GM21717 (cell line): ENCODE measurements at regions not wholly inside any gene's neighbourhood (a gene's known extent, or its start where the extent isn't known, plus 50 kb on each side); places are given as distances from the start of the nearest gene placed in this dataset.

Experiments
- ATAC-seq: cut with Tn5 transposase; IDR thresholded peaks from one replicate; pipeline ENCODE4 v1.9.1; 2021; ENCODE audit warnings: mild to moderate bottlenecking, moderate library complexity; ENCODE audit not compliant: unreplicated experiment

DNA sequence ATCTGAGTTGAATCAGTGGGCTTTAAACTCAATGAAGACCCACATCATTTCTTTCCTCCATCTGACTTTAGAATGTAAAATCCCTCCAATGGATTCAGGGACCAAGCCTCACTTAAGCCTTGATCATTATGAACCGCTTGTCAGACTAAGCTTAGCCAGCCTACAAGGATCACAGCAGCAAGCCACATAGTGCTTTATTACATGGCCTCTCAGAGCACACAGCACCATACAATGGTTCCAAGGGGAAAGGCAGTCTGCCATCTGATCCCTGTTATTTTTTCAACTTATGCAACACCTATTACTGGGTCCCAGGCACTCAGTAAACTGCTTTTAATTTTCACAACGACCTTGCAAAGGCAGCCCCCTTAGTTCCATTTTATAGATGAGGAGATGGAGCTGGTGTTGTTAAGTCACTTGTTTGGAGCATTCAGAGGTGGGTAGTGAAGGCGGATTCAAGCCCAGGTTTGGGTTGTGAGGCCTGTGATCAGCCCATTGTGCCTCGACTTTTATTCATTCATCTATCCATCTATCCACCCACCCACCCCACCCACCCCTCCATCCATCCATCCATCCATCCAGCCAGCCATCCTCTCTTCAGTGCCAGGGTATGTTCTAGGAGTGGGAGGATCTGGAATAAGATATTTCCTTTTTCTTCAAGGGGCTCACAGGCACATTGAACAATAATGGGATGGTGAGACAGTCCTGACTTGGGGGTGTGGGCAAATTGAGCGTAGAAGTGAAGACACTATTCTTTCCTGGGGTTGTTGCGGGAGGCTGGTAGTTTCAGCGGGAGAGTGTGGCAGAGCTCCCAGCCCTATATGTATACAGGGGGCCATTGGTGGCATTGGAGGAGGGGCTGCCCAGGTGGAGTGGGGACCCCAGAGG, 141.2 kb downstream of the MYCN start:
- ATAC-seq = no peak

DNA sequence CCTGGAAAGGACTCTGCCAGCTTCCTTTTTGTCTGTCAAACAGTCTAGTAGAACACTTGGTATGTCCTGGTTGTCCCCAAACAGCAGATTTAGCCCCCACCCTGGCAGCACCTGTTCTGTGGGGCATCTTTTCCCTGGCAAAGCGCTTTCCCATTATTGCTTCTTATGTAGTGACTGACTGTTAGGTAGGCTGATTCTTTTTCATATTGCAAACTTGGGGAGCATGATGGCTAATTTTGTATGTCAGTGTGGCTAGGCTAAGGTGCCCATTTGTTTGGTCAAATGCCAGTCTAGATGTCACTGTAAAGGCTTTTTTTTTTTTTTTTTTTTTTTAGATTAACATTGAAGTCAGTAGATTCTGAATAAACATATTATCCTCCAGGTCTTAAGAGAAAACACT, 140.2 kb downstream of the MYCN start:
- no peak for ATAC-seq

DNA sequence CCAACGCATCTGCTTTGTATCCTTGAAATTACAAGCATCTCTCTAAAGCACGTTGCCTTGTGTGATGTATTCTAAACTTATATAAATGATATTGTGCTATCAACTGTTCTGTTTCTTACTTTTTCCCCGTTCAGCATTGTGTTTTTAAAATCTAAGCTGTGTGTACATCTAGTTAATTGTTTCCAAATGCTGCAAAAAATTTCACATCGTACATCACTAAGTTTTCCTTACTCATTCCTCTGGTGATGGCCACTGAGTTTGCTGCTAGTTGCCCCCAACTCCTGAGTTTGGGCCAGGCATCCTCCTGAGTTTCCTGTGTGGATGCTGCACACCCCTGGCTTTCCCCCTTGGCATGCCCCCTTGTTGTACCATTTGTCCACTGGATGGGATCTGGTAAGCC, 139.7 kb downstream of the MYCN start:
- ATAC-seq = no peak

DNA sequence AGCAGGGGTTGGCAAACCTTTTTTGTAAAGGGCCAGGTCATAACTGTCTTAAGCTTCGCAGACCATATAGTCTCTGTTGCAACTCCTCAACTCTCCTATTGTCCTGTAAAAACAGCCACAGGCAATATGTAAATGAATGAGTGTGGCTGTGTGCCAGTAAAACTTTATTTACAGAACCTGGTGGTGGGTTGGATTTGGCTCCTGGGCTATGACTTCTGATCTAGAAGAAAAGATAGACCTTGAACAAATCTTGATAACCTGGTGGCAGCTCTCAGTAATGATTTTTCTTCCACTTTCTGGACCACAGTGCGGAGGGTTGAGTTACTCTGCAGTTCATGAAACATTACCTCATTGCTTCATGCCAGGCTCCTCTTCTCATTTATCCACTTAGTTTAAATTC, 139.3 kb downstream of the MYCN start:
- no peak for ATAC-seq

DNA sequence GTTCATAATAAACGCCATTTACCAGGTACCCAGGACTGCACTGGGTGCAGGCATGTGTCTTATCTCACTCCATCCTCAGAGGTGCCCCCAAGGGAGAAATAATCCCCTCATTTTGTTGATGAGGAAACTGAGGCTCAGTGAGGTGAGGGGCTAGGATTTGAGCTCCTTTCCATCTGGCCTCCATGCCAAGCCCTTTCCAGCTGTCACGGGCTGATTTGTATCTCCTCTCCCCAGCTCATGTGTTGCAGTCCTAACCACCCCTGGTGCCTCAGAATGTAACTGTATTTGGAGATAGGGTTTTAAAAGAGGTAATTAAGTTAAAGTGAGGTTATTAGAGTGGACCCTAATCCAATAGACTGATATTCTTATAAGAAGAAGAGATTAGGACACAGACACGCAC, 137.3 kb downstream of the MYCN start:
- ATAC-seq = no peak

DNA sequence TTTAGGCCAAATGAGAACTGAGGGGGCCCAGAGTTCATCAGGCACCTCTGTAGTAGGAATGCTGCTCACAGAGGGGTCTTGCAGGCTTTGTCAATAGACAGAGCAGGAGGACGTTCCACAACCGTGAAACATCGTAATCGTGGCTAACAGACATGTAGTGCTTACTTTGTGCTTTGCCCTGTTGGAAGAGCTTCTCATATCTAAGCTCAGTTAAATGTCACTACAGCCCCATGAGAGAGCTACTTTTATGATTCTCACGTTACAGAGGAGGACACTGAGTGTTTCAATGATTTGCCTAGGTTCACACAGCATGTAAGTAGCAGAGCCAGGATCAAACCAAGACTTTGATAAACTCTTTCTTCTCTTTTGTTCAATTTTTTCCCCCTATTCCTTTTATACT, 136.6 kb downstream of the MYCN start:
- ATAC-seq = no peak

DNA sequence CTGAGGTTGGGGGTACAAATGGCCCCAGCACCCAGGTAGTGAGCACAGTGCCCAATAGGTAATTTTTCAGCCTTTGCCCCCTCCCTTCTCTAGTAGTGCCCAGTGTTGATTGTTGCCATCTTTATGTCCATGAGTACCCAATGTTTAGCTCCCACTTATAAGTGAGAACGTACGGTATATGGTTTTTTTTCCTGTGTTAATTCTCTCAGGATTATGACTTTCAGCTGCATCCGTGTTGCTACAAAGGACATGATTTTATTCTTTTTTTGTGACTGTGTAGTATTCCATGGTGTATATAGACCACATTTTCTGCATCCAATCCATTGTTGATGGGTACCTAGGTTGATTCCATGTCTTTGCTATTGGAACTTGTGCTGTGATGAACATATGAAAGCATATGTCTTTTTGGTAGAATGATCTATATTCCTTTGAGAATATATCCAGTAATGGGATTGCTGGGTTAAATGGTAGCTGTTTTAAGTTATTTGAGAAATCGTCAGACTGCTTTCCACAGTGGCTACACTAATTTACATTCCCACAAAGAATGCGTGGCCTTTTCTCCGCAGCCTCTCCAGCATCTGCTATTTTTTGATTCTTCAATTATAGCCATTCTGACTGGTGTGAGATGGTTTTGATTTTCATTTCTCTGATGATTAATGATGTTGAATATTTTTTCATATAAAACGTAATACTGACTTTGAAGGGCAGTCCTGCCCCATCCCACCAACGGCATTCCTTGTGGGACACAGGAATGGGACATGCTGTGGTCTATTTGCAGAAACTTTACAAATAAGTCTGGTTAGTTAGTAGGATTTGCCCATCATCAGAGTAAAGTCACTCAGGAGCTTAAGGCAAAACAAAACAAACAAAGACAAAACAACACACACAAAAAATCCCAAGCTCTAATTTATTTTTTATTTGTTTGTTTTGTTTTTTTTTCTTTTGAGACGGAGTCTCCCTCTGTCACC, 135.0 kb downstream of the MYCN start:
- no peak for ATAC-seq

DNA sequence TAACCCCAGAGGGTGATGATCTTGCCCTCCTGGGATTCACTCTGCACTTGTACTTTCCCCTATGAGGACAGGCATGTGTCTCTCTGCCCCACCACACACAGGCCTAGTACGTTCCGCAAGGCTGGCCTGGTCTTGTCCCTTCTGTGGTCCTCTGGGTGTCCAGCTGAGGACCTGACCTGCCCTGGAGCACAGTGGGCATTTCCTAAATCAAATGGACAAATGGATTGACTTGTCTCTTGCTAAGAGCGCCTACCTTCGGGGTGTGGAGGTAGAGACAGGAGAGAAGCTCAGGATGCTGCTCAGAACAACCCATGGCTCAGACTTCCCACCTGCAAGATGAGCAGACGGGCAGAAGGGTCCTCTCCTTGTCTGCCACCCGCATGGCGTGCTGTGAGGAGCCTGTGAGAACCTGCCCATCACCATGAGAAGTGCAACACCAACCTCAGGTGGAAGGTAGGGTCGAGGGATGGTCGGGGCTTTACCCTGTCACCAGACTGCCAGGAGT, 133.6 kb downstream of the MYCN start:
- no peak for ATAC-seq

DNA sequence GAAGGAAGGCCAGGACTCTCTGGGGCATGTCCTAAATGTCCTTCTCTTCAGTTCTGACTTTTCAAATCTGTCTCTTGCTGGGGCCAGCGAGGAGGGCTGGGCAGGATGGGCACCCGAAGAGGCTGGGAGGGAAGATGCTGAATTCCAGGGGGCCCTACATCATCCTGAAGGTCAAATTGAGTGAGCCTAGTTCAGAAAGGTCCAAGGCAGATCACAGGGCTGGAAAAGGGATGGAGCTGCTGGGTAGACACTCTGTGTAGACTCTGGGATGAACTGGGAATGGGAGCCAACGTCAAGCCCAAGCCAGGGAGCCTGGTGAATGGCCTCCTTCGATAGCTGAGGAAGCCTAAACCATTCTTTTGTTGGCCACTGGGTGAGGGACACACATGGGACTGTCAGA, 133.1 kb downstream of the MYCN start:
- no peak for ATAC-seq

DNA sequence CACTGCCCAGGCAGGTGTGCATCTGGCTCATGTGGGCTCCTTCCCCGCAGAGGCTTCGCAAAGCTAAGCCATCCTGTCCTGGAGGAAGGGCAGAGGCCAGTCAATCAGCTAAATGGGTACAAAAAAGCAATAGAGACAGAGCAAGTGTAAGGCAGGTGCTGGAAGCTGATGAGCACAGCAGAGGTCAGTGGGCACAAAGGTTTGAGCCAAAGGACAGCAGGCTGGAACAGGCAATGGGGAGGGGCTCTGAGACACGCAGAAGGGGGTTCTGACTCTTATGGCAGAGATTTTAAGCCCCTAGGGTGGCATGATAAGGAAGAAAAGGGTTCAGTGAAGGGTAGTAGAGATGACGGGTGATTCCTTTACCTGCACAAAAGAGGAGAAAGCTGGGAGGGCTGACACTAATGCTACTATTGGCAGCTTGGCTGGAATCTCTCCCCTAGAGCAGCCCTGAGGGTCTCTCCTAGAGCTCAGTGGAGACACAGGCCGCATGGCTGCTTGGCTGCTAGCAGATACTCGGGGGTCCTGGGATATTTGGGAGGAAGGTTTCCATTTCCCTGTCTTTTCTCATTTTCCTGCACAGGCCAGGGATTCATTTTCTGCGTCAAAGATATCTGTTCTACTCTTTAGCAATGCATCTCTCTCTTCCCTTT, 132.4 kb downstream of the MYCN start:
- ATAC-seq = no peak

DNA sequence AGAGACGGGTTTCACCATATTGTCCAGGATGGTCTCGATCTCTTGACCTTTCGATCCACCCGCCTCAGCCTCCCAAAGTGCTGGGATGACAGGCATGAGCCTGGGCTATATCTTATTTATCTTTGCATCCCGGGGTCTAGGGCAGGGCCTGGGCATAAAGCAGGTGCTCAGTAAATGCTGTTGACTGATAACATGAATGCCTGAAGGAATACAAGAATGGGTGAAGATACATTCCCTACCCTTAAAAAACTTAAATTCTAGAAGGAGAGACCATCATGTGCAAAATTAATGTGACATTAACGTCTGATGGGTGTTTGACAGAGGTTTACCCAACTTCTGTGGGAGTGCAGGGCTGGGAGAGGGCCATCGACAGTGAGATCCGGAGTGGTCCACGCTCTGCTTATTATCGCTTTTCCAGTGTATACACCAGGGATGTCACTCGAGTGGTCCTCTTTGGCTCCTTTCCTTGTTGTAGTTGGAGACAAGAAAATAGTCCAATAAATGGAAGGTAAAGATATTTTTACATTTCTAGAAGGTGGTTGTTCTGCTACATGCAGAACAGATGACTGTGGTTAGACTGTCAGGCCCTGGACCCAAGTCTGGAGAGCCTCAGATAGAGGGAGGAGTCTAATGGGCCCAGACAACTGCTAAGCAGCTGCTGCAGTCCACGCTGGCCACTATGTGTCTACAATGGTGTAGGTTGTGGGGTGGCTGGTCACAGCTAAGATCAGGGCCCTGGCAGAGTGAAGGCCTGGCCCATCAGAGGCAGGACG, 131.7 kb downstream of the MYCN start:
- no peak for ATAC-seq

DNA sequence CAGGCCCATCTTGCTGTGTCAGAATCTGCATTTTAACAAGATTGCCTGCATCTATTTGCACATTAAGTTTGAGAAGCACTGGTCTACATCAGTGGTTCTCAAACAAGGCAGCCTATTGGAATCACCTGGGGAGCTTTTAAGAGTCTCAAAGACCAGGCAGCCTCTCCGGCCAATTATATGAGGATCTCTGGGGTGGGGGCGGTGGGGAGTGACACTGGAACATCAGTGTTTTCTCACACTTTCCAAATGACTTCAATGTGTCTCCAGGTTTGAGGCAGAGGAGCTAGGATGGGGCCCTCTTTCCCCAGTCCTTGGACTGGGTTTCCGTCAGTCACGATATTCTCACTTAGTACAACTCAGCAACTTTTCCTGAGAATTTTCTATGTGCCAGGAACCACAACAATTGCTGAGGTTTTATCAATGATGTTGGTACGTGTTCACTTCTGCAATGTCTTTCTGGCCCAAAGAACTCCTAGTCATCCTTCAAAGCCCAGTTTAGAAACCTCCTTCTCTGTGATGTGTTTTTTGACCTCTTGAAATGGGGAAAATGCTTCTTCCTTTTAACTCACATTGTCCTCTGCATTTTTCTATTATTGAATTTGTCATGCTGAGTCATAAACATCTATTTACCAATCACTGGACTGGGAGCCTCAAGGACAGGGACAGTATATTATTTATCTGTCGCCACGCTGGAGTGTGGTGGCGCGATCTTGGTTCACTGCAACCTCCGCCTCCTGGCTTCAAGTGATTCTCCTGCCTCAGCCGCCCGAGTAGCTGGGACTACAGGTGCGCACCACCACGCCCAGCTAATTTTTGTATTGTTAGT, 130.9 kb downstream of the MYCN start:
- ATAC-seq = no peak

DNA sequence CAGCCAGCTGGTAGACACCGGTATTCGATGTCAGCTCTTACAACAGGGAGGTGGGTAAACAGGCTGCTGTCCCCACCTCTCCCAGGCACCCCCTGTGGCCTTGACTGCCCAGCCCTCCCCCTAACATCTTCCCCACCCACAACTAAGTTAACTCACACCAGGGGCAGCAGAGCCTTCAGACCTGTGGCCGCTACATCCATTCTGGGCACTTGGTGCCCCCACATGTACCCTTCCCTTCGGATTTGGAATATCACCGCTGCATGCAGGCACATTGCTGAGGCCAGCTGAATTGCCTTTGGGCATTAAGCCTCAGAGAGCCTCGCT, 130.3 kb downstream of the MYCN start:
- no peak for ATAC-seq

DNA sequence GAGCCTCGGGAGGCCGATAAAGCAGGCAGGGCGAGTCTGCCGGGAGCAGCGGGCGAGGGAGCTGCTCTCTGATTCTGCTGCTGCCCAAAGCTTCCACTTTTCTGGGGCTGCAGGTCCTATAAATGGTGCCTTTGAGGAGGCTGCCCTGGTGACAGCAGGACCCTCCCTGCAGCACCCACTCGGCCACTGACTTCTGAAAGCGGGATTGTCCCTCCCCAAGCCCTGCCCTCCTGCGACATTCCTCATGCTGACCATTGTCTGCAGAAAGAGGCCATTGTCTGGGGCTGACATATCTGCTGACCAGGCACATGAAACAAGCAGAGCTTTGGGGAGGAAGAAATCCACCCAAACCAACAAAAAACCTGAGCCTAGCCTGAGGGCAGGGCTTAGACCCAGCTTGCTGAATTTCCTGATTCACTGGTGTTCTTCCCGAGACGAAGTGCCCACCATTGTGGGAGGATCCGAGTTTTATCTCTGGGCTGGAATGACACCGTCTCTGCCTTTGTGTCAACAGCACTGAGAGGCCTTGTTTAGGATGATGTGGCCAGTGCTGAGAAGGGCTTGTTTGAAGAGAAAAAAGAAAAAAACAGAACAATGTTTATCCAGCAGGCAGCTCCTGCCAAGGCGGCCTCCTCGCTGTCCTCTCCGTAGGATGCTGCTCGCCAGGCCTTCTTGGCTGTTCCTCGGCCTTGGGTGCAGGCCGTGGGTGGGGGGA, 129.7 kb downstream of the MYCN start:
- no peak for ATAC-seq

DNA sequence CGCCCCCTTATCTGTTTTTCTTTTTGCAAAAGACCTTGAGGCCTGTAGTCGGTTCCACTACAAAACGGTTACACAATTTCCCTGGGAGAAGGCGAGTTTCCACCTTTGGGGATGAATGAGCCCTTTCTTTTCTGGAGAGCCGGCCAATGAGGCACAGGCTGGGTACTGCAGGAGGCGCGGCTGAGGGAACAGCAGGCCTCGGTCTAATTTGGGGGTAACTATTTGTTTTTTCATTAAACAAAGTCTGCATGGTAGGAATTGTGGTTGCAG, 129.2 kb downstream of the MYCN start:
- ATAC-seq = no peak

DNA sequence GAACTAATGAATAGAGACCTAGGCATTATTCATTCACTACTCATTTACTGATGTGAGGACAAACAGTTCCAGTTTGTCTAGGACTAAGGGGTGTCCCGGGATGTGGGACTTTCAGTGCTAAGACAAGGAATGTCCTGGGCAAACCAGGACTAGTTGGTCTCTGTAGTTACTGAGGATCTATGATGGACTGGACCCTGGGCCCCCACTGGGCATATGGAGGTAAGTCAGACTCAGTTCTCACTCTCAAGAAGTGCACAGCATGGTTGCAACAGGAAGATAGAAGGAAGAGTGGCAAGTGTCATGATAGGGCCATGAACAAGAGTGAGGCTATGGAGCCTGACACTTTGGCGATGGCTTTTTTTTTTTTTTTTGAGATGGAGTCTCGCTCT, 128.2 kb downstream of the MYCN start:
- ATAC-seq = no peak

DNA sequence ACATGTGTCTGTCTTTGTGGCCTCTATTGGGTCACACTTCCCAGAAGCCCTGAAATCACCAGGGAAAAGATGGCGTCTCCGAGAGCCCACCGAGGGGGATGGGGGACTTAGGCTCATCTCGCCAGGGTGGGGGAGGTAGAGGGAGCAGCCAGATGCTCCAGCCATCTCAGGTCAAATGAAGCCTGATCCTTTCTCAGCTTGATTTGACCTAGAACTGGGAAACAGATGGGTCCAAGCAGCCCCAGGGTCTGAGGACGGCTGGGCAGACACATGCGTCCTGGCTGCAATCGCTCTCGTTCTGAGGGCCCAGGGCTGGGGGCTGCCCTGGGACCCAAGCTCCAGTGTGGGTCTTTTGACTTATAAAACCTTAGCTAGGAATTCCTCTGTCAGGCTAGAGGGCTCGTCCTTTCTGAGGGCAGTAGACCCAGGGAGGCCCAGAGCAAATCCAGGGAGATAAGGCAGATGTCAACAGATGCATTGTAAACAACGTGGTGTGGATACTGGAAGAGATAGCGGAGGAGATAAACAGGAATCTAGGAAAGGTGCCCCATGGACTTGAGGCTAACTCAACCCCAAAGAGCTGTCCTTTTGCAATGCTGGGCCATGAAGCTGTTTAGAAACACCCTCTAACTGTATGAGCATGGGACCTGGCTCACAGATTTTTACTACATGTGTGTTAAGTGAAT, 127.7 kb downstream of the MYCN start:
- no peak for ATAC-seq

DNA sequence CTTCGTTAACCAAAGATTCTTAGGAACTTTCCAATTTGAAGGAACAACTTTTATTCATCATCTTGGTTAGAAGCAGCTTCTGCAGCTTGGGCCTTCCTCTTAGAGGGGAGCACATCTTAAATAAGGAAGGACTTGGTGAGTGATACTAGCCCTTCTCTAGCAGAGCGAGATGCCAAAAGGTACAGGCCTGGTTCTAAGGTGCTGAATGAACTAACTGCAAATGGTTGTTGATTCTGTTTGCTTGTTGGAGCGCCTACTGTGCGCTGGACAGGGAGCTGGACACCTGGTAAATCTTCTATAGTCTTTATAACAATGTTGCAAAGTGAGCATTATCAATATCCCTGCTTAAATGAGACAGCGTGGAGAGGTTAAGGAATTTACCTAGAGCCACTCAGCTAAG, 127.1 kb downstream of the MYCN start:
- ATAC-seq = no peak

DNA sequence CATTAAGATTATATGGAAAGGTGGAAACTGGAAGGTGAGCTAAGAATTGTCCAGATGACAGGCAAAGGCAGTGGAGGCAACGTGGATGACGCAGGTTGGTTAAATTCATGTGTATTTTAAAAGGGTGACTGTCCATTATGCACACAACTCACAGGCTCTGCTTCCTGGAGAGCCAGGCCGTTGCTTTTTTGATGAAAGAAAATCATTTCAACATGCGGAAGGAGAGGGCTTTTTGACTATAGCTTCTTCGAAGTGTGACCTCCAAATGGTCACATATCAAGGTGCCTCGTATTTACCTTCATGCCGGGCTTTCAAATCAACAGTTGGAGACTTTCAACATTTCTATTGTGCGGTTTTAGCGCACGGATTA, 126.7 kb downstream of the MYCN start:
- ATAC-seq = no peak
